ENCODE measurements at regions not wholly inside any gene's neighbourhood (a gene's known extent, or its start where the extent isn't known, plus 50 kb on each side); places are given as distances from the start of the nearest gene placed in this dataset.

DNA sequence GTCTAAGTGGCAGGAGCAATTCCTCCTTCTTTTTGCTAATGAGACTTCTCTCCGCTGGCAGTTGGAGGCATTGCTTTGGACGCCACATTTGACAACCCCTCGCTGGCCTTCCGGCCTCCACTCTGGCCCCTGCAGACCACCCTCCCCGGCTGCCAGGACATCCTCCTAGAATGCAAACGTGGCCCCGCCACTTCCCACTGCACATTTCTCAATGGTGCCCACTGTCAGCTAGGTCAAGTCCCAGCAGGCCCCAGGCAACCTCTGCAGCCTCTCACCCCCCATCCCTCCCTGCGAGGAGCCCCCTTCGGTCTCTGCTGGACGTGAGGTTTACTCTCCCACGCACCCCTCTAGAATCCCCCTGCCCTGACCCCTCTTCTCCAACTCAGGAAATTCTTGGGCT, 250.3 kb downstream of the FOXL1 start:
- Mint-ChIP-seq H3K27ac (no peak overlapping the region), H3K4me1 (peaks cover 35% of the 10 kb centered on the region), H3K36me3 (peaks cover 8% of the 10 kb centered on the region), H3K4me3 (no peak overlapping the region), H3K27me3 (ENCODE audit: low read depth) (no peaks in the 10 kb centered on the region), H3K9me3 (peaks cover 13% of the 10 kb centered on the region)
- no peak for ATAC-seq
- ChIA-PET POLR2A (no interaction called here), CTCF (no interaction called here)
- DNase-seq (ENCODE audit: low spot score), result no peak
- TF ChIP-seq, protein P1, sequence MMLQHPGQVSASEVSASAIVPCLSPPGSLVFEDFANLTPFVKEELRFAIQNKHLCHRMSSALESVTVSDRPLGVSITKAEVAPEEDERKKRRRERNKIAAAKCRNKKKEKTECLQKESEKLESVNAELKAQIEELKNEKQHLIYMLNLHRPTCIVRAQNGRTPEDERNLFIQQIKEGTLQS (CRISPR knock-in tag; conservative IDR thresholded peaks at IDR 0.05), result no peak
- TF ChIP-seq, protein P2, sequence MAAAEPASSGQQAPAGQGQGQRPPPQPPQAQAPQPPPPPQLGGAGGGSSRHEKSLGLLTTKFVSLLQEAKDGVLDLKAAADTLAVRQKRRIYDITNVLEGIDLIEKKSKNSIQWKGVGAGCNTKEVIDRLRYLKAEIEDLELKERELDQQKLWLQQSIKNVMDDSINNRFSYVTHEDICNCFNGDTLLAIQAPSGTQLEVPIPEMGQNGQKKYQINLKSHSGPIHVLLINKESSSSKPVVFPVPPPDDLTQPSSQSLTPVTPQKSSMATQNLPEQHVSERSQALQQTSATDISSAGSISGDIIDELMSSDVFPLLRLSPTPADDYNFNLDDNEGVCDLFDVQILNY (CRISPR knock-in tag; IDR thresholded peaks at IDR 0.05), result no peak
- TF ChIP-seq ZBTB21 (CRISPR knock-in tag; IDR thresholded peaks at IDR 0.05; ENCODE audit: borderline replicate concordance) (no peak), RORB (CRISPR knock-in tag; IDR thresholded peaks at IDR 0.05) (no peak), GABPB1 (CRISPR knock-in tag; IDR thresholded peaks at IDR 0.05) (no peak), ZNF138 (CRISPR knock-in tag; conservative IDR thresholded peaks at IDR 0.05) (no peak), ZNF423 (CRISPR knock-in tag; IDR thresholded peaks at IDR 0.05) (no peak), SMAD3 (CRISPR knock-in tag; IDR thresholded peaks at IDR 0.05; ENCODE audit: borderline replicate concordance) (no peak)
- TF ChIP-seq, protein P3, sequence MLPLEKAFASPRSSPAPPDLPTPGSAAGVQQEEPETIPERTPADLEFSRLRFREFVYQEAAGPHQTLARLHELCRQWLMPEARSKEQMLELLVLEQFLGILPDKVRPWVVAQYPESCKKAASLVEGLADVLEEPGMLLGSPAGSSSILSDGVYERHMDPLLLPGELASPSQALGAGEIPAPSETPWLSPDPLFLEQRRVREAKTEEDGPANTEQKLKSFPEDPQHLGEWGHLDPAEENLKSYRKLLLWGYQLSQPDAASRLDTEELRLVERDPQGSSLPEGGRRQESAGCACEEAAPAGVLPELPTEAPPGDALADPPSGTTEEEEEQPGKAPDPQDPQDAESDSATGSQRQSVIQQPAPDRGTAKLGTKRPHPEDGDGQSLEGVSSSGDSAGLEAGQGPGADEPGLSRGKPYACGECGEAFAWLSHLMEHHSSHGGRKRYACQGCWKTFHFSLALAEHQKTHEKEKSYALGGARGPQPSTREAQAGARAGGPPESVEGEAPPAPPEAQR (CRISPR knock-in tag; IDR thresholded peaks at IDR 0.05), result no peak
- TF ChIP-seq, protein P4, sequence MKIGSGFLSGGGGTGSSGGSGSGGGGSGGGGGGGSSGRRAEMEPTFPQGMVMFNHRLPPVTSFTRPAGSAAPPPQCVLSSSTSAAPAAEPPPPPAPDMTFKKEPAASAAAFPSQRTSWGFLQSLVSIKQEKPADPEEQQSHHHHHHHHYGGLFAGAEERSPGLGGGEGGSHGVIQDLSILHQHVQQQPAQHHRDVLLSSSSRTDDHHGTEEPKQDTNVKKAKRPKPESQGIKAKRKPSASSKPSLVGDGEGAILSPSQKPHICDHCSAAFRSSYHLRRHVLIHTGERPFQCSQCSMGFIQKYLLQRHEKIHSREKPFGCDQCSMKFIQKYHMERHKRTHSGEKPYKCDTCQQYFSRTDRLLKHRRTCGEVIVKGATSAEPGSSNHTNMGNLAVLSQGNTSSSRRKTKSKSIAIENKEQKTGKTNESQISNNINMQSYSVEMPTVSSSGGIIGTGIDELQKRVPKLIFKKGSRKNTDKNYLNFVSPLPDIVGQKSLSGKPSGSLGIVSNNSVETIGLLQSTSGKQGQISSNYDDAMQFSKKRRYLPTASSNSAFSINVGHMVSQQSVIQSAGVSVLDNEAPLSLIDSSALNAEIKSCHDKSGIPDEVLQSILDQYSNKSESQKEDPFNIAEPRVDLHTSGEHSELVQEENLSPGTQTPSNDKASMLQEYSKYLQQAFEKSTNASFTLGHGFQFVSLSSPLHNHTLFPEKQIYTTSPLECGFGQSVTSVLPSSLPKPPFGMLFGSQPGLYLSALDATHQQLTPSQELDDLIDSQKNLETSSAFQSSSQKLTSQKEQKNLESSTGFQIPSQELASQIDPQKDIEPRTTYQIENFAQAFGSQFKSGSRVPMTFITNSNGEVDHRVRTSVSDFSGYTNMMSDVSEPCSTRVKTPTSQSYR (CRISPR knock-in tag; IDR thresholded peaks at IDR 0.05), result no peak
- TF ChIP-seq, protein P5, sequence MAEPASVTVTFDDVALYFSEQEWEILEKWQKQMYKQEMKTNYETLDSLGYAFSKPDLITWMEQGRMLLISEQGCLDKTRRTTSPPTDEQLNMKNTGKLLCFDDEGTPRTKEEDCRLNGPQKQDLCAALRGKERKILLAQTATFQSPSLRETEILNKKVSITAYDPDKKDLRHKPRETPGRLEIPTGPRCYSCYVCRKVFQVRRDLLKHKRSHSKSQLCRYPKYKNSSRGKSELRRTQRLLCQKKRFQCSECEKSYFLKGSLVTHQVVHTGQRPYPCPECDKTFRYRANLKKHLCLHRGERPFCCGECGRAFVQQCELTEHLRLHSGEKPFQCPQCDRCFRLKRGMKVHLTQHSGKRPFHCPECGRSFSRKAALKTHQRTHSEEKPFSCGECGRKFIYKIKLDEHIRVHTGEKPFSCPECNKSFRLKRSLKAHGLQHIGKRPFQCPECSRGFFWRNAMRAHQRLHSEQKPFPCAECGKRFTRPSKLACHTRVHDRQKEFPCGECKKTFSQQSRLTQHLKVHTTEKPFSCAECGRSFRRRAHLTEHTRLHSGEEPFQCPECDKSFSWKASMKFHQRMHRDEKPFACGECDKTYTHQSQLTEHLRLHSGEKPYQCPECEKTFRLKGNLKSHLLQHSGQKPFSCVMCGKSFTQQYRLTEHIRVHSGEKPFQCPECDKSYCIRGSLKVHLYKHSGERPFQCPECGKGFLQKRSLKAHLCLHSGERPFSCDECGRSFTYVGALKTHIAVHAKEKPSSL (CRISPR knock-in tag; conservative IDR thresholded peaks at IDR 0.05), result no peak
- TF ChIP-seq, protein P6, sequence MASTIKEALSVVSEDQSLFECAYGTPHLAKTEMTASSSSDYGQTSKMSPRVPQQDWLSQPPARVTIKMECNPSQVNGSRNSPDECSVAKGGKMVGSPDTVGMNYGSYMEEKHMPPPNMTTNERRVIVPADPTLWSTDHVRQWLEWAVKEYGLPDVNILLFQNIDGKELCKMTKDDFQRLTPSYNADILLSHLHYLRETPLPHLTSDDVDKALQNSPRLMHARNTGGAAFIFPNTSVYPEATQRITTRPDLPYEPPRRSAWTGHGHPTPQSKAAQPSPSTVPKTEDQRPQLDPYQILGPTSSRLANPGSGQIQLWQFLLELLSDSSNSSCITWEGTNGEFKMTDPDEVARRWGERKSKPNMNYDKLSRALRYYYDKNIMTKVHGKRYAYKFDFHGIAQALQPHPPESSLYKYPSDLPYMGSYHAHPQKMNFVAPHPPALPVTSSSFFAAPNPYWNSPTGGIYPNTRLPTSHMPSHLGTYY (CRISPR knock-in tag; IDR thresholded peaks at IDR 0.05), result no peak

DNA sequence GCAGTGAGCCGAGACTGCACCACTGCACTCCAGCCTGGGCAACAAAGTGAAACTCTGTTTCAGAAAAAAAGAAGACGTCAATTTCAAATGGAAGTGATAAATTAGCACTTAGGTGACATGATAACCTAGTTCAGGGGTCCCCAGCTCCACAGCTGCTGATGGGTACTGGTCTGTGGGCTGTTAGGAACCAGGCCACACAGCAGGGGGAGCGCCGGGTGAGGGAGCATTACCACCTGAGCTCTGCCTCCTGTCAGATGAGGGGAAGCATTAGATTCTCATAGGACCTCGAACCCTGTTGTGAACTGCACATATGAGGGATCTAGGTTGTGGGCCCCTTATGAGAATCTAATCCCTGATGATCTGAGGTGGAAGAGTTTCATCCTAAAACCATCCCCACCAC, 253.0 kb downstream of the FOXL1 start:
- CTCF ChIA-PET, result no interaction called here
- Mint-ChIP-seq H3K27ac (no peak overlapping the region), H3K4me1 (peaks cover 17% of the 10 kb centered on the region), H3K9me3 (peaks cover 13% of the 10 kb centered on the region), H3K36me3 (peaks cover 8% of the 10 kb centered on the region), H3K4me3 (no peak overlapping the region), H3K27me3 (ENCODE audit: low read depth) (no peaks in the 10 kb centered on the region; the same call in 1 of the 2 replicates)
- ATAC-seq (no peak), DNase-seq (ENCODE audit: low spot score) (no peak)
- POLR2A ChIA-PET, result no interaction called here
- no peak for TF ChIP-seq FOXK1 (CRISPR knock-in tag; IDR thresholded peaks at IDR 0.05)

DNA sequence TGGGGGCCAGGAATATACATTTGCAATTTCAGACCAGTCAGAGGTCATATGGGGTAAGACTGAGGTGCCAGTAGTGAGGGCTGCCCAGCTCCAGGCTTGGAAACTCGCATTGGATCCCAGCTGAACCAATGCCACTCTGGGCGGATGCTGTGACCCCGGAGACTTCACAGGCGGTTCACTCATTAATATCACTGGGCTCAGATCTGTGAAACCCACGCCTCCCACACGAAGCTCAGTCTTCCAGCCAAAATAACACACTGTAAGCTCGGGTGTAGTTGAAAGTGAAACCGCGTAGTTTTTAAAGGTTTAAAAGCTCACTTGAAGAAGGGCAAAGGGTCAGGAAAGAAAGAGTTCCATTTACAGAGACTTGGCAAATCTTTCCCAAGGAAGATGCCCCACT, 254.8 kb downstream of the FOXL1 start:
- Mint-ChIP-seq H3K27ac (no peak overlapping the region), H3K27me3 (ENCODE audit: low read depth) (no peaks in the 10 kb centered on the region; the same call in 1 of the 2 replicates), H3K36me3 (peaks cover 8% of the 10 kb centered on the region), H3K9me3 (peaks cover 13% of the 10 kb centered on the region), H3K4me1 (peaks cover 2% of the 10 kb centered on the region; the same call in 1 of the 2 replicates), H3K4me3 (no peak overlapping the region)
- ATAC-seq (no peak), DNase-seq (ENCODE audit: low spot score) (no peak)
- CTCF ChIA-PET, result interaction anchor here (1.0 to 1.8 kb wide), 3 partner anchors 41 to 137 kb away, joined by 3 to 7 read pairs (median 5); no protein-coding TSS in a partner anchor
- POLR2A ChIA-PET, result interaction anchor here (0.6 kb wide), 1 partner anchor 98 kb away, joined by 4 read pairs; no protein-coding TSS in a partner anchor
- TF ChIP-seq ZBTB21 (CRISPR knock-in tag; IDR thresholded peaks at IDR 0.05; ENCODE audit: borderline replicate concordance) (no peak), MXD4 (CRISPR knock-in tag; IDR thresholded peaks at IDR 0.05; ENCODE audit: borderline replicate concordance) (no peak), FOXK1 (CRISPR knock-in tag; IDR thresholded peaks at IDR 0.05) (no peak), IRF2 (CRISPR knock-in tag; IDR thresholded peaks at IDR 0.05; ENCODE audit: borderline replicate concordance, low read depth) (no peak), ETV6 (CRISPR knock-in tag; IDR thresholded peaks at IDR 0.05) (no peak), ZNF219 (CRISPR knock-in tag; IDR thresholded peaks at IDR 0.05; ENCODE audit: borderline replicate concordance) (no peak), SMAD3 (CRISPR knock-in tag; IDR thresholded peaks at IDR 0.05; ENCODE audit: borderline replicate concordance) (no peak)
- TF ChIP-seq, protein P7, sequence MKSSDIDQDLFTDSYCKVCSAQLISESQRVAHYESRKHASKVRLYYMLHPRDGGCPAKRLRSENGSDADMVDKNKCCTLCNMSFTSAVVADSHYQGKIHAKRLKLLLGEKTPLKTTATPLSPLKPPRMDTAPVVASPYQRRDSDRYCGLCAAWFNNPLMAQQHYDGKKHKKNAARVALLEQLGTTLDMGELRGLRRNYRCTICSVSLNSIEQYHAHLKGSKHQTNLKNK (CRISPR knock-in tag; IDR thresholded peaks at IDR 0.05), result no peak
- TF ChIP-seq, protein P3 (CRISPR knock-in tag; IDR thresholded peaks at IDR 0.05), result no peak
- TF ChIP-seq, protein P8, sequence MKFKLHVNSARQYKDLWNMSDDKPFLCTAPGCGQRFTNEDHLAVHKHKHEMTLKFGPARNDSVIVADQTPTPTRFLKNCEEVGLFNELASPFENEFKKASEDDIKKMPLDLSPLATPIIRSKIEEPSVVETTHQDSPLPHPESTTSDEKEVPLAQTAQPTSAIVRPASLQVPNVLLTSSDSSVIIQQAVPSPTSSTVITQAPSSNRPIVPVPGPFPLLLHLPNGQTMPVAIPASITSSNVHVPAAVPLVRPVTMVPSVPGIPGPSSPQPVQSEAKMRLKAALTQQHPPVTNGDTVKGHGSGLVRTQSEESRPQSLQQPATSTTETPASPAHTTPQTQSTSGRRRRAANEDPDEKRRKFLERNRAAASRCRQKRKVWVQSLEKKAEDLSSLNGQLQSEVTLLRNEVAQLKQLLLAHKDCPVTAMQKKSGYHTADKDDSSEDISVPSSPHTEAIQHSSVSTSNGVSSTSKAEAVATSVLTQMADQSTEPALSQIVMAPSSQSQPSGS (CRISPR knock-in tag; IDR thresholded peaks at IDR 0.05; ENCODE audit: borderline replicate concordance, low read depth), result no peak
